Activated T-cell treated with anti-CD3 and anti-CD28 coated beads, Interleukin-2, amount 50 U/mL, for 48 hours (primary cell): ENCODE measurements at regions not wholly inside any gene's neighbourhood (a gene's known extent, or its start where the extent isn't known, plus 50 kb on each side); places are given as distances from the start of the nearest gene placed in this dataset.

ENCODE experiments used
- DNase-seq, 2 experiments: peaks; one replicate each; pipeline ENCODE4 v3.0.0-alpha.2; 2020

DNA sequence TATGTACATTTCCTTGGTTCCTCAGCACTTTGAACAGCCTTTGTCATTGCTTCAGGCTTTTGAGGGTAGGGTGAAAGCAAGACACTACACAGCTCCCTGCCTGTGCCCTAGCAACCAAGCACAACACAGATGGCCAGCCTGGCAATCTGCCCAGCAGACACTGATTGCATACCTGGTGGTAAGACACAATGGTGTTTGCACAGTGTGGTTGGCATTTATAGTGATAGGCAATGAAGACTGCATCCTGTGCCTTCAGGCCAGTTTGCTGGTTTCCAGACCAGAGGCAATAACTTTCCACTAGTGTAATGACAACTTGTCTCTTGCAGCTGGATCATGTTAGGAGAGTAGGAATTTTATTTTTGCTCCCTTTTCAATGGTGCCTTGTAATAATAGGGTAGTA, 144.5 kb upstream of the TNC start:
- no peak for DNase-seq

DNA sequence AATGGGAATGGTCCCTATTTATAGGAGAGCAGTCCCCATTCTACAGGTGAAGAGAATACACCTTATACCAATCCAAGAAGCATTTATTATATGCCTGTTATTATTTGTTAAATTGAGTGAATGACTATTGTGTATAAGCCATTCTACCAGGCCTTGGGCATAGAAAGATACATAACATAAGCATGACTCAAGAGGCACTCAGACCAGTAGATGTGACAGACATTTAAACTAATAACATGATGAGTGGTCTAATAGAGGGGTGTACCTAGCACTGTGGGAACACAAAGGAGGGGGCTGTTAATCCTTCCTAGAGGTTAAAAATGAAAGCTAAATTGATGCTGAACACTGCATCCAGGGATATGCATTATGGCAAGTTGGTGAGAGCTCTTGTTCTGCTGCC, 145.0 kb upstream of the TNC start:
- DNase-seq = no peak

DNA sequence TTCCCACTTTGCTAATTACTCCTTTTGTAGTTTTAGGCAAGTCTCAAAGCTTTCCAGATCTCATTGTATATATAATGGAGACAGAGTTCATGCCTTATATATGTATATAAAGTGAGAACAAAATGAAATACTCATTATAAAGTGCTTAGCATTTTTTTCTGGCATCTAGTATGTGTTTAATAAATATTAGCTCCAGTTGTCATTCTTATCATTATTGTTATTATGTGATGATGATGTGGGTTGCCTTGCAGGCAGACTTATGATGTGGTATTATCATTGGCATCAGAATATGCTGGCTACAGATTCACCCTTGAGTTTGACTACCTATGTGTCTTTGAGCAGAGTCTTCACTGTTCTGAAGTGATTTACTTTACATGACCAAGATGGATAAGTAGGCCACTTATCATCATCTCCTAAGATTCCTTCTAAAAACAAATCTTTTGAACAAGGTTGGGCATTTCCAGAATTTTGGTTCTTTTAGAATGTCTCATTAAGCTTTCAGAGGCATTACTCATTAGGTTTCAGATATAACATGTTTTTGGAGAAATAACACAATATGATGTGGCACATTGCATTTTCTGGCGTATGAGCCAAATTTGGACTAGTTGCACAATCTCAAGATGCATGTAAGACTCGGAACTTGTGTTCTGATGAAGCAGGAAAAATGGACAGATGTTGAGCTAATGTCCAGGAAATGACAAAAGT, 145.6 kb upstream of the TNC start:
- no peak for DNase-seq

DNA sequence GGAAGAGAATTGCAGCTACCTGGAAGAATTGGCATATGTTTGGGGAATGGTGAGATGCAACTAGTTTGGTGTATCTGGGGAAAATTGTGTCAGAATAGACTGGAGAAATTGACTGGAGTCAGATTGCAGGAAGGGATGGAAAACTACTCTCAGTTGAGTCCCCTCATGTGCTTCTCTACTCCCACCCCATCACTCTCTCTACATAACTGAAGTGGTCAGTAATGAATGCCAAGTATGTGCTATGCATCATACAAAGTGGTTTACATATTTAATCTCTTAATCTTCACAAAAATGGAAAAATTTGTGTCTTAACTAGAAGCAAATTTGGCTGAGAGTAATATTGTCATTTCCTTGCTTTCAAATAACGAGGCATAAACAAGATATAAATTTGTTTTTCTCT, 146.4 kb upstream of the TNC start:
- DNase-seq = no peak

DNA sequence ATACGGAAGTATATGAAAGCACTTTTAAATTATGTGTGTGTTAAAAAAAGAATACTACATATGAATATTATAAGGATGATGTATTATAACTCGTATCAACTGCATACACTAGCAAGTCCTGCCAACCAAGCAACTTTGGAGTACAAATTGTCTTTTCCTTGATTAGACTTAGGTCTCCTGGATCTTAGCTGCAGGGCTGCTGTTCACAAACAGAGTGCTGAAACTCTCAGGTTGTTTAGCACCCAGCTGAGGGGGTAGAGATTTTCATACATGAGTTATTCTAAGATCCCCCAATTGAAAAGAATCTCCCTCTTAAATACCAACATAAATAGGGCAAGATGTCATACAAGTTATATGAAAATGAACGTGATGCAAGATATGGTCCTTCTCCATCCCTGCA, 149.8 kb upstream of the TNC start:
- DNase-seq = no peak

DNA sequence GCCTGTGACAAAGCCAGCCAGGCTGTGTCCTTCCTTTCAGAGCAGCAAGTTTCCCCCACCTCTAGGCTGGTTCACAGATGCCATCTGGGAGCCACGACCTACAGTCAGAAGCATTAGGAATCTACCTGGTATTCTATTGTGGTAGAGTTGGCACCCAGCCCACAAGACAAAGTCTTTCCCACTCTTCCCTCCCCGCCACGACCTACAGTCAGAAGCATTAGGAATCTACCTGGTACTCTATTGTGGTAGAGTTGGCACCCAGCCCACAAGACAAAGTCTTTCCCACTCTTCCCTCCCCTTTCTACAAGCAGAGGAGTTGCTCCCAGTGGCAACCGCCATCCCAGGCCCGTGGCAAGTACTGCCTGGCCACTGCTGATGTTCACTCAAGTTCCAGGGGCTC, 157.8 kb upstream of the TNC start:
- DNase-seq = no peak

DNA sequence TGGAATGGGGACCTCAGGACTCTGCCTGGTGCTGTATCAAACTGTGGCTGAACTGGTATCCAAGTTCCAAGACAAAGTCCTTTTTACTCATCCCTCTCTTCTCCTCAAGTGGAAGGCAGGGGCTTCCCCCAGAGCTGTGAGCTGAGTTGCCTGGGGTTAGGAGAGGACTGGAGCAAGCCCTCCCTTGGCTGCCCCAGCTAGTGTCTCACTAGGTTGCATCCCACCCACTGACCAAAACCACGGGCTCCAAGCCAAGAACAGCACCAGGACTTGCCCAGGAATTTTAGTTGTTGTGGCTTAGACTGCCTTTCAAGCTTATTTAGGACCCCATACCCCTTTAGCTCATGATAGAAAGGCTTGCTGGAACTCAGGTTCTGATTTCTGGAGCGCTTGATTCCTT, 158.7 kb upstream of the TNC start:
- no peak for DNase-seq

DNA sequence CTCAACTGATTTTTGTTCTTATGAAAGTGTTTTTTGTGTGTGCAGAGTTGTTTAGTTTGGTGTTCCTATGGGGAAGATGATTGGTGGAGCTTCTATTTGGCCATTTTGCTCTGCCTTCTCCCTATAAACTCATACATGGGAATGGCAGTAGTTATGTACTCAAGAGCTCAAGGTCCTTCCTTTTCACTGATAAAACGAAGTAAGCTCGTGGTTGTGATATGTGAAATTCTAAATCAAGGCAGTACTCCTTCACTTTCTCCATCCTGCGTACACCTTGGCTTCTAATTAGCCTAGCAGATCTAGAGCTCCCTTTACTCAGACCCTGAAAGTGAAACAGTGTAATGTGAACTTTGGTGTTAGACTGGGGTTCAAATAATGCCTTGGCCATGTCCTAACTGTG, 159.3 kb upstream of the TNC start:
- DNase-seq = no peak

DNA sequence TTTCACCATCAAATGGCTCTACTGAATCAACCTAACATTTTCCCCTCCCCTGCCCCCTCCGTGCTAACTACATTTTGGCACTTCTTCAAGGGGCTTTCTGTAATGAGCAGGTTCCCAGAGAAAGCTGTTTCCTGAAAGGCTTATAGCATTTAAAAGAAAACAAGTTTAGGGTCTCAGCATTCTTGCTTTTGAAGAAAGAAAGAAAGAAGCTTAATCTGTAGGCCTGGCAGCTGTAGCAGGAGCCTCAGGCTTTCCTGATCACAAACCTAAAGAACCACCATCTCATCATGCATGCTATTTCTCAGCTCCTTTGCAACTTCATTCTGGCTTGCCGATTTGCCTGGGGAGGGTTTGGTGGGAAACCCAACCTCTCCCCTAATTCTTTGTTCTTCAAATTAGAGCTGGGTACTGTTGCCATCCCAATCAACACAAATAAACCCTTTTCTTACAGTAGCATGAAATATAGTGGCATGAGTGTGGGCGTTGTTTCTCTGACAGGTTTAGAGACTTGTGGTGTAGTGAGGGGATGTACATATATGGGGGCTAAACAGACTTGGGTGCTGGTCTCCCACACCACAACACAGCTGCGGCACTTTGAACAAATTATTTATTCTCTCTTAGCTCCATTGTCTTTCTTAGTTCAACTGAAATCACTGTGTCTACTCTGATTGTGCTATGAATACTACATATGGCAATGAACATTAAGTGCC, 160.5 kb upstream of the TNC start:
- no peak for DNase-seq

DNA sequence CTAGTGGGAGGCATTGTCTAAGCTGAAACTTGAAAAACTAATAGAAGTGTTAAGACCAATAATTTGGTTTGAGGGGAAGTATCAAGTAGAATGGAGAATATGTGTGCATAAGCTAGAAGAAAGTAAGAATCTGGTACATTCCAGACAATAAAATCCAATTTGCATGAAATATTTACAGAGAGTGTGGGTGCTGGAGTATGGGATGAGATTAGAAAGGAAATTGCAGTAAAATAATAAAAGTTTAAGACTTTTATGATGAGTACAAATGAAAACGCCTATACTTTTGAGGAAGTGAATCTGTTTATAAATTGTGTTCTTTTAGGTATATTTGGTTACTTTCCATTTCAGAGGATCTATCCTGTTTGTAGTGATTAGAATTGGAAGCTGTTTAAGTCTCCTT, 165.4 kb upstream of the TNC start:
- no peak for DNase-seq

DNA sequence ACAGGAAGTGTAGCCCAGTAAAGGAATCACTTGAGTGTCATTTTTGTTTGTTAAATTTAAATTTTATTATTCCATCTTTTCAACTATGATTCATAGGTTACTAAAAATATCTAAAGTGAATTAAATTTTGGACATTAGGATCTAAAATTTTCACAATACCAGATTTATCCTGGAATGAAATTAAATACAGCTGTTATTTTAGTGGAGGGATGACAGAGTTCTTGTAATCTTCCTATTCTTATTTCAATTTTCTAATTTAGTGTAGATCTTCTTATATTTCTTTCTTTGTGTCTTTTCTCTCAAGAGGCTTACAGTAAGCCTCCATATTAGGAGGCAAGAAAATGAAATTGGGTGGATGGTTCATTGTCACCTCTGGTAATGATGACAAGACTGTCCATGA, 167.9 kb upstream of the TNC start:
- DNase-seq = no peak

DNA sequence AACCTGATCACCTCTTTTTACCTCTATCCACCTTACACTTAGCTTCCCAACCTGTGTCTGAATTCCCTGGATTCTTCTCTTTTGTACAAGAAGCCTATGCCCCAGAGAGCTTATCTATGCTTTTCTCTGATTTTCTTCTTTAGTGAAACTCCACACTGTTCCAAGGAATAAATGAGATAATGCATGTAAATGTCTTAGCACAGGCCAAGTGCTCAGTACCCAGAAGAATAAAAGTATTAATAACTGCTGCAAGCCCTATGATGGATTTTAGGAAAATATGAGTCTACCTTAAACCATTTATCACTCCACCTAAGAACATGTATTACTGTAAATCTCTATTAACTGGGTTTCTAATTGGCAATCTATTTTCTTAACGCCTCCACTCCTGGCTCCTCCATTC, 168.5 kb upstream of the TNC start:
- DNase-seq = no peak

DNA sequence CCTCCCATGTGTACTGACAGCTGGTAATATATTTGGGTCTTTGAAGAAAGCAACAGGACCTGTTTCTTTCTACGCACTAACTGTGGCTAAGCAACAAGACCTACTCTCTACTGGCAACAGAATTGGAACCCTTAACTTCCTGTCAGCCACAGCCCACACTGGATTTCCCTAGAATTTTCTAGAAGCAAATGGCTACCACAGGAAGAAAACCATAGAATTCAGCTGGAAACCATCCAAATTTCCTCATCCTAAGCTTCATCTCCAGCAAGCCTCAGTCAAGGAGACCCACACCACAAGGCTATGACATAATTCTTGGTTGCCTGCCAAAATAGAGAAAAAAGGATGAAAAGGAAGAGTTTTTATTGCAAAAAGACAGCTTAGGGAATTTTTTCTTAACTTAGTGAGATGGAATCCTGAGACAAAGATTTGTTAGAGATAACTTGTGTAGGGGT, 171.8 kb upstream of the TNC start:
- no peak for DNase-seq

DNA sequence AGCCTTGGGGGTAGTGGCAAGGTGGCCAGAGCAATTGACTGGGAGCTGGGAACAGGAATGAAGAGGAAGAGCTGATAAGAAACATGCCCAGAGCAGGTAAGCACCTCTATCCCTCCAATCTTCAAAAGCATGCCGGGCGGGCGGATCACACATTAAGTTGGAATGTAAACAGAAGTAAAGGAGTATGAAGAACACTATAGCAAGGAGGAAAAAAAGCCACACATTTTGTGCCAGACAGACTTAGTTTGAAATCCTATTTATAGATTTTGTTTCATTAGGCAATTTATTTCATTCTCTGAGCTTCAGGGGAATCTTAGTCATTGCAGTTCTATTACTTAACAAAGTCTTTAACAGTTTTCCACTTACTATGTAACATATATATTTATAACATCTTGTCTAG, 173.9 kb upstream of the TNC start:
- no peak for DNase-seq

DNA sequence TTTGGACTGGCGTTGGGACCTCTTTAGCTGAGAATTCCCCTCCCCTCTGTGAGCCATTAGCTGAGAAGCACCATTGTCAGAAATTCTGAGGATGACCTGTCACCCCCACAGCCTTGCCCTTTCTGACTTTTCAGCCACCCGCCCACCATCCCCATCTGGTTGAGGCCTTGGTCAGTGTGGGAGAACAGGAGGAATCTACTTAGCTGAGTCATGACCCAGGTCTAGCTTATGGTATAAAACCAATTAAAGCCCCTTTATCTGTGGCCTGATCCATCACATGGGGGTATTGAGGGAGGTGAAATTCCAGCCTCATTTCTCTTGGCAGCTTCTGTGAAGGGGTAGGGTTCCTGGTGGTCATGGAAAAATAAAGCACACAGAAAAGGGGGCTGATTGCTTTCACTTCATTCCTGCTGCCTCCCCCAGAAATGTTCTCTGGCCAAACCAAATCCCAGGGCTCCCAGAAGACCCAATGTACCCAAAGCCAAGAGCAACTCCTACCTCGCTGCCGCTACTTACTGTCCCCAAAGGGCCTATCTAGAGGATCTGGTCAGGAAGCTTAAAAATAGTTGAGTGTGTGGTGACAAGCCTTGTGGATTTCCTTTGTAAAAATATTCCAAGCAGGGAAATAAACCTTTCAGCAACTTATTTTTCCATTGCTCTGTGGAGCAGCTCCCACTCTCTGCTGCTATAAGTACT, 174.8 kb upstream of the TNC start:
- no peak for DNase-seq

DNA sequence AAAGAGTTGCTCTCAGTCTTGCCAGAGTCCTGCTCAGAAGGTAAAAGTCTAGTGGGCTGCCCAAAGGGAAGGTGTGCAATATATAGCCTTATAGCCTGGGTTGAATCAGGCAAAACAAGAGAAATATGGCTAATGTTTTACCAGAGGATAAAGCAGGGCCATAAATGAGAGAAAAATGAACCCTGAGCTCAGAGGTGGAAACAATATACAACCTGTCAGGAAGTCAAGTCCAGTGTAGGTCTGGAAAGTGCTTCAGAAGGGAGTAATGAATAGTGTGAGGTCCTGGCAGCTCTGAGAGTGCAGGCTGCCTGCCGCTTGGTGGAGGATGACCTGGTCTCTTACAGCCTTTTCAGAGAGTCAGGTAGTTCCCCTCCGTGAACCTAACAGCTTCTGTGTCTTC, 177.8 kb upstream of the TNC start:
- DNase-seq = no peak

DNA sequence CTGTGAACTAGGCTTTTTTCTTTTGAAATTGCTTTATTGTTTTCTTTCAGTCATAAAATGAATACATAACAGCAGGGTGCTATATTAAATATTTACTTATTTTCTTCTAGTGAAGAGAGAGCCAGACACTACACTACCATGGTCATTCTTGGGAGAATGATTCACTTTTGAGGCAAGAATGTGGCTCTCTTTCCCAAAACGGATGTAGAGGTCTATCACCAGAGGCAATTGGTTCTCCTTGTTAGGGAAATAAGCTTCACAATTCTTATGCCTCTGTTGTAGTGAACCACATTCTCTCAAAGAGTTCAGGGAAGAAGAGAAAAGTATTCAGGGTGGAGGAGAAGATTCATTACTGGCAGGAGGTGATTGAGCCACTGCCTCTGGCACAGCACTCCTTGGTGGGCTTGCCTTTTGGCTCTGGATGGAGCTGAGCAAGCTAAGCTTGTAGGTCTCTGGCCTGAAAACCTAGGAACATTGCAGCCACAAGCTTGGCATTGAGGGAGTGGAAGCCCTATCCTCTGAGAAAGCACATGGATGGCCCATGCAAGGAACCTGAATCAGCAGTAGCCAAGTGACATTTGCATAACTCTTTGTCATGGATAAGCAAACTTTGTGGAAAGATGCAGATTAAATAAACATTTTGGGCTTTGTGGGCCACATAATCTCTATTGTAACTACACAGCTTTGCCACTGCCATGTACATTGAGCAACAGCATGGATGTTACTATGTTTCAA, 179.0 kb upstream of the TNC start:
- no peak for DNase-seq

DNA sequence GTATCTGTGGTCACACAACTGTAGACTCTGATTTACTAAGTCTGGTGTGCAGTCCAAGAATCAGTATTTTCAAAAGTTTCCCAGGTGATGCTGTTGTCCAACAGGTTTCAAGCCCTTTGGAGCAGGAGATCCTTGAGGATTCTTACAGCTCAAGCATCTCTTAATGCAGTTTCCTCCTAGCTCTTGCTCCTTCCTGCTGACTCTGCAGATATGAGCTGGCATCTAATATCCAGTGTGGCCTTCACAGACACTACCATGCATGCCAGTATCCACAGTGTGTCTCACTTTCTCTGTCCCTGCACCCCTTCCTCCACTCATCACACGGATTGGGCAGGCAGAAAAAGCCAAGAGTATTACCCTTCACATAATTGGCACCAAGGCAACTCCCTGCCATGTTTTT, 182.2 kb upstream of the TNC start:
- no peak for DNase-seq

DNA sequence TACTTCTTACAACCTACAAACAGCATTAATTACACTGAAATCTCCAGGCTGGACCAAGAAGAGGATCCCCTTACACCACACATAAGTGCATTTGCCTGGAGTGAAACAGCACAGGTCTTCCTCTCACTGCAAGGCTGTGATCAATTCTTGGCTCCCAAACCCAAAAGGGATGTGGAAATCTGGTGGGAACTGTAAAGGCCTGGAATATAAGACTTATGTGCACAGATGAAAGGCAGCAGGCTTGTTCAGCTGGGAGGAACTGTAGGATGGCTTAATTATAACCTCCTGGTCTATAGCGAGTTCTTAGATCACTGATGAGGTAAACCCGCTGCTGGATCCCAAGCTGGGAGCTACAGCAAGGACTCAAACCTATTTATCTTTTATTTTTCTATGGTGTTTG, 182.9 kb upstream of the TNC start:
- no peak for DNase-seq

DNA sequence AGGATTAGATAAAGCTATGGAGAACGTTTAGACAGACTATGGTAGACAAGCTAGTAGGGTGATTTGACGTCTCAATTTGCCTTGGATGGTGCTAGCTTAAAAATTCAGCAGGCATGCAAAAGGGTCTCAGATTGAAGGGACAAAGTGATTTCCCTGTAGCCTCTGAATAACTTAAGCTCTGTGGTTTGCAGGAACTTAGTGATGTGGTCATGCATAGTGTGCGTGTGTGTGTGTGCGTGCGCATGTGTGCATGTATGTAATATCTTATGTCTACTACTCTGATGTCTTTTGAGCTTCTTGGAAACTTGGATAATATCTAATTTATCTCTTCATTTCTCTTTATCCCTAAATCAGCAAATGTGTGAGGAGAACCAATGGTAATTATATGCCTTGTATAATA, 183.6 kb upstream of the TNC start:
- no peak for DNase-seq

DNA sequence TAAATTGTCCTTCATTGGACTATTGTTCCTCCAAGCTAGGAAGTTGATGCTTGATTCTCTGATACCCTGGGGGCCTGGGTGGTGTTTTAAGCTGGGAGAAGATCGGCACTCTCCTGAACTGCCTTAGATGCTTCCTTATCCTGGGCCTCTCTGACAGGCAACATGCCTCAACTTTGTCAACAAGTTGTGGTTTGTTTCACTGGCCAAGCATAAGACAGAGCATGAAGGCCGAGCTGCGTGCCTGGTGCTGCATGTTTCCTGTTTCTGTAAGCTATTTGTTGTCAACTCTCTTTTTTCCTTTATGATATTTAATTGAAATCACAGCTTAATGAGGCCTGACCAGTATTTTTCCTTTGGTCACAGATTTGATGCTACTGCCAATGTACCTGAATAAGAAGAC, 187.6 kb upstream of the TNC start:
- no peak for DNase-seq

DNA sequence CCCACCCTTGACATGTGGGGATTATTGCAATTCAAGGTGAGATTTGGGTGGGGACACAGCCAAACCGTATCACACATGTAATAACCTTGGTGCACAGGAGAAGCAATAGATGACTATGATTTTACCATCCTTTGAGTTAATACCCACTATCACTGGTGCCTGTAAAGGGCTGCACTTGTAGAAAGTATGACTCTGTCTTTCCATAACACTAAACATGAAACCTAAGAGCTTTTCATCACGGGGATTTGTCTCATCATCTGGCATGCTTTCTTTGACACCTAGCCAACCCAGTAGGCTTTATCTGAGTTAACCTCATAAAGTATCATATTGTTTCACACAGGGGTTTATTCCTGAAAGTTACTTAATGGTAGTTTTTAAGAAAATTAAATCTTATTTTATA, 188.9 kb upstream of the TNC start:
- no peak for DNase-seq

DNA sequence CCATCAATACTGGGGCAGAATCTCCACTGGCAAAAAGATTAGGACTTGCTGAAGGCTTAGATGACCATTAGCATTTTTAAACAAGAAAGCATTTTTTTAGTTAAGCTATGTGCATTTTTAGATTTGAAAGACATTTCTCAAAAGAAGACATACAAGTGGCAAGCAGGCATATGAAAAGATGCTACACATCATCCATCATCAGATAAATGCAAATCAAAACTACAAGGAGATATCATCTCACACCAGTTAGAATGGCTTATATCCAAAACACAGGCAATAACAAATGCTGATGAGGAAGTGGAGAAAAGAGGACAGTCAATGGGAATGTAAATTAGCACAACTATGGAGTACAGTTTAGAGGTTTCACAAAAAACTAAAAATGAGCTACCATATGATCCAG, 195.6 kb upstream of the TNC start:
- no peak for DNase-seq

DNA sequence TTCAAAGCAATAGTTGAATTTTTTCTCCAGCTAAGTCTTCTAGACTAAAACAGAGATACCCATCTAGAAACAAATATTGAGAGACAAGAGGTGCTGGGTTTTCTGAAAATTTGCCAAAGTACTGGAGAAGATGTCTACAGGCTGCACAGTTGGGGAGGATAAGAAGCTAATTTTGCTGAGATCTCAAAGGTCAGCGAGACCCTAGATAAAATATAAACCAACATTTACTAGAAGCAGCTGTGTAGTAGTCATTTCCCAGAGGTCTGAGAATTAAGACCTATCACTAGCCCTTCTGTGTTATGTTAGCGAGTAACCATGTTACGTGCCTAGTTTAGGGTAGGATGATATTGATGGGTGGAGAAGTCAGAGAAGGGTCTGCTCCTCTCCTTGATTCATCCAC, 208.5 kb upstream of the TNC start:
- DNase-seq = no peak
